ENCODE measurements at regions not wholly inside any gene's neighbourhood (a gene's known extent, or its start where the extent isn't known, plus 50 kb on each side); places are given as distances from the start of the nearest gene placed in this dataset.

GRCh38 chr1:79543394-79543793 is 536.9 kb upstream of the ADGRL4 start (continued):
- TF ChIP-seq TBP (IDR thresholded peaks at IDR 0.05; ENCODE audit: low read depth, low read length): no peak
- TF ChIP-seq YY1 (IDR thresholded peaks at IDR 0.05; ENCODE audit: low read depth, low read length): no peak
- no peak for TF ChIP-seq CEBPB (IDR thresholded peaks at IDR 0.05; ENCODE audit: low read depth, low read length)
- TF ChIP-seq SP4 (IDR thresholded peaks at IDR 0.05; ENCODE audit: low read length): no peak
- TF ChIP-seq CHD7 (IDR thresholded peaks at IDR 0.05; ENCODE audit: insufficient replicate concordance, low read length): no peak

Data from H1 (cell line).